Upper lobe of left lung (tissue), 6 donors: ENCODE measurements at regions not wholly inside any gene's neighbourhood (a gene's known extent, or its start where the extent isn't known, plus 50 kb on each side); places are given as distances from the start of the nearest gene placed in this dataset.
A peak's percentile ranks its signal among the peaks of the same experiment; 100 is the strongest.

Experiments
- ATAC-seq, 2 donors: fragments of 200-7000 bp; cut with Tn5 transposase; one replicate each; pipeline ENCODE4 v1.9.1; 2022; ENCODE audit warnings: mild to moderate bottlenecking in 2 of 2, moderate library complexity in 2 of 2; ENCODE audit not compliant: low FRiP score in 2 of 2
- DNase-seq, 2 donors: peaks; one replicate each; pipeline ENCODE4 v3.0.0-alpha.2; 2019 to 2020
- H3K27ac ChIP-seq, 4 donors: fragments of 200-600 bp; sonication (generic); one replicate each; pipeline ENCODE4 v1.5.1; 2016 to 2019
- H3K27me3 ChIP-seq, 4 donors: fragments of 200-600 bp; sonication (generic); one replicate each; pipeline ENCODE4 v1.5.1; 2017 to 2019
- H3K36me3 ChIP-seq, 4 donors: fragments of 200-600 bp; sonication (generic); one replicate each; pipeline ENCODE4 v1.5.1; 2016 to 2019
- H3K4me1 ChIP-seq, 4 donors: fragments of 200-600 bp; sonication (generic); one replicate each; pipeline ENCODE4 v1.5.1; 2018 to 2019
- H3K4me3 ChIP-seq, 4 donors: fragments of 200-600 bp; sonication (generic); one replicate each; pipeline ENCODE4 v1.5.1; 2017 to 2019; ENCODE audit warnings: mild to moderate bottlenecking in 2 of 4, moderate library complexity in 1 of 4
- H3K9me3 ChIP-seq, 4 donors: fragments of 200-600 bp; sonication (generic); one replicate each; pipeline ENCODE4 v1.5.1; 2018 to 2019
- EP300 ChIP-seq, 4 donors: sonication (generic); formaldehyde crosslinking; IDR thresholded peaks; one replicate each; pipeline ENCODE4 v1.5.1; 2017; ENCODE audit warnings: antibody characterized with exemption in 4 of 4, control low read depth in 2 of 4
- POLR2A ChIP-seq, 4 donors: fragments of 450-650 bp; IDR thresholded peaks; one replicate each; pipeline ENCODE4 v1.5.1; 2016 to 2017; ENCODE audit warnings: antibody characterized with exemption in 4 of 4, mild to moderate bottlenecking in 2 of 4
- POLR2AphosphoS5 ChIP-seq, 2 donors: sonication (generic); formaldehyde crosslinking; IDR thresholded peaks; one replicate each; pipeline ENCODE4 v1.5.1; 2017; ENCODE audit warnings: antibody characterized with exemption in 2 of 2
- WGBS, 2 donors: methylation state at CpG; one replicate each; pipeline ENCODE4 v1.1.5; 2017 to 2018; 5-methylcytosine and 5-hydroxymethylcytosine counted together
- TF ChIP-seq, protein P1 (sequence below), 6 experiments: fragments of 450-650 bp in 4 of 6; fragments of 200-600 bp in 2 of 6; sonication (generic) in 2 of 6; IDR thresholded peaks; one replicate each; pipeline ENCODE4 v1.5.1; 2016 to 2019; ENCODE audit warnings: antibody characterized with exemption in 6 of 6
- donor health status: DM: no; HTN: no; CAD: no; lungs with moderate emphysema.
- donor health status: DM: no; HTN: yes; CAD: no; lungs with severe emphysema.

DNA sequence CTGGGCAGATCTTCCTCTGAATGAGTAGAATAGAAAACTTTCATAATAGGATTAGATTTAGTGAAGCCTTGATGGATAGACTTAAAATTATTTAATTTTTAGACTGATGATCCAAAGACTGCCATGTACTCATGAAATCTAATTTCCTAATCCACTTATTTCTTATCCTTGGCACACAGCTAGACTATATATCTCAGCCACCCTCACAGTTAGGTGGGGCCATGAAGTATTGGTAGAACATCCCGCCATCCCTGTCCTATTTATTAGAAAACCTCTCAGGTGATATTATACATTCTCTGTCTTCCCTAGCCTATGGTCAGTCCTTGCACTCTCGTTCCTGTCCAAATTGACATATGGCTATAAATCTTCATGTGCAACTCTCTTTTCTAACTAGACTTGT, 110.9 kb downstream of the FAM170A start:
- Histone ChIP-seq H3K27ac (no peak overlapping the region), H3K4me3 (no peak overlapping the region), H3K4me1 (no peaks in the 10 kb centered on the region), H3K36me3 (no peaks in the 10 kb centered on the region), H3K27me3 (no peaks in the 10 kb centered on the region), H3K9me3 (no peaks in the 10 kb centered on the region)
- ATAC-seq: no peak
- 84 to 87% methylated on average over 2 of the region's 2 CpGs for WGBS, 2 donors
- no peak for TF ChIP-seq POLR2A (IDR thresholded peaks at IDR 0.05)
- no peak for DNase-seq

DNA sequence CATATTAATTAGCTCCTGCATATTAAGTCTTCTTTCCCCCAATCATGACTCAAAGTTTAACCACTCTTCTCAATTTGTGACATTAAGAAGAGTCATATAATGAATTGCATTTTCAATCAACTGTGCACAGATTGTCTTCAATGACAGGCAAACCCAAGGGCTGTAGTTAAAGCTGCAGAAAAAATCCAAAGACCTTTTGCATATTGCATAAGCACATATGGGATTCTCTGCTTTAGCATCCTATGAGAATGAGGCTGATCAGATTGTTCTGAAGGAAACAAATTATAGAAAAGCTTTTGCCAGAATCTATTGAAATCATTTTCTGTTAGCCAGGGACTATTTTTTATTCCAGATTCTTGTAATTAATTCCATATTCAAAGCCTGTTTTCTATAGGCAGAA, 112.3 kb downstream of the FAM170A start:
- TF ChIP-seq EP300 (IDR thresholded peaks at IDR 0.05): no peak
- TF ChIP-seq POLR2A (IDR thresholded peaks at IDR 0.05): no peak
- TF ChIP-seq POLR2AphosphoS5 (IDR thresholded peaks at IDR 0.05): no peak
- TF ChIP-seq, protein P1, sequence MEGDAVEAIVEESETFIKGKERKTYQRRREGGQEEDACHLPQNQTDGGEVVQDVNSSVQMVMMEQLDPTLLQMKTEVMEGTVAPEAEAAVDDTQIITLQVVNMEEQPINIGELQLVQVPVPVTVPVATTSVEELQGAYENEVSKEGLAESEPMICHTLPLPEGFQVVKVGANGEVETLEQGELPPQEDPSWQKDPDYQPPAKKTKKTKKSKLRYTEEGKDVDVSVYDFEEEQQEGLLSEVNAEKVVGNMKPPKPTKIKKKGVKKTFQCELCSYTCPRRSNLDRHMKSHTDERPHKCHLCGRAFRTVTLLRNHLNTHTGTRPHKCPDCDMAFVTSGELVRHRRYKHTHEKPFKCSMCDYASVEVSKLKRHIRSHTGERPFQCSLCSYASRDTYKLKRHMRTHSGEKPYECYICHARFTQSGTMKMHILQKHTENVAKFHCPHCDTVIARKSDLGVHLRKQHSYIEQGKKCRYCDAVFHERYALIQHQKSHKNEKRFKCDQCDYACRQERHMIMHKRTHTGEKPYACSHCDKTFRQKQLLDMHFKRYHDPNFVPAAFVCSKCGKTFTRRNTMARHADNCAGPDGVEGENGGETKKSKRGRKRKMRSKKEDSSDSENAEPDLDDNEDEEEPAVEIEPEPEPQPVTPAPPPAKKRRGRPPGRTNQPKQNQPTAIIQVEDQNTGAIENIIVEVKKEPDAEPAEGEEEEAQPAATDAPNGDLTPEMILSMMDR (IDR thresholded peaks at IDR 0.05): no peak
- no peak overlapping the region for H3K27ac ChIP-seq
- no peak overlapping the region for H3K4me3 ChIP-seq
- DNase-seq: no peak
- H3K9me3 ChIP-seq: no peaks in the 10 kb centered on the region
- H3K27me3 ChIP-seq: no peaks in the 10 kb centered on the region
- no peaks in the 10 kb centered on the region for H3K36me3 ChIP-seq
- no peak for ATAC-seq
- no peaks in the 10 kb centered on the region for H3K4me1 ChIP-seq

DNA sequence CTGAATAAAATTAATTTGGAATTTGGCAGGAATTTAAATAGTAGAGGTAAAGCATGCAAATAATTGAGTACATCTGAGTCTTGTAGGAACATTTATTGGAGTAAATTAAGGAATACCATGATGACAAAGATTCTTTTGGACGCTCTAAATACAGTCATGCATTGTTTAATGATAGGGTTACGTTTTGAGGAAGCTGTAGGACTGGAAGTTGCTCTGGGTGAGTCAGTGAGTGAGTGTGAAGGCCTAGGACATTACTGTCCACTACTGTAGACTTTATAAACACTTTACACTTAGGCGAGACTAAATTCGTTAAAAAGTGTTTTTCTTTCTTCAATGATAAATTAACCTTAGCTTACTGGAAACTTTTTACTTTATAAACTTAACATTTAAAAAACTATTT, 113.0 kb downstream of the FAM170A start:
- H3K9me3 ChIP-seq: no peaks in the 10 kb centered on the region
- TF ChIP-seq POLR2A (IDR thresholded peaks at IDR 0.05) (no peak), EP300 (IDR thresholded peaks at IDR 0.05) (no peak), POLR2AphosphoS5 (IDR thresholded peaks at IDR 0.05) (no peak)
- TF ChIP-seq, protein P1 (IDR thresholded peaks at IDR 0.05): no peak
- H3K27me3 ChIP-seq: no peaks in the 10 kb centered on the region
- 63 to 71% methylated on average over 4 of the region's 4 CpGs for WGBS, 2 donors
- H3K4me1 ChIP-seq: no peaks in the 10 kb centered on the region
- ATAC-seq (no peak), DNase-seq (no peak)
- no peak overlapping the region for H3K4me3 ChIP-seq
- no peaks in the 10 kb centered on the region for H3K36me3 ChIP-seq
- H3K27ac ChIP-seq: no peak overlapping the region

DNA sequence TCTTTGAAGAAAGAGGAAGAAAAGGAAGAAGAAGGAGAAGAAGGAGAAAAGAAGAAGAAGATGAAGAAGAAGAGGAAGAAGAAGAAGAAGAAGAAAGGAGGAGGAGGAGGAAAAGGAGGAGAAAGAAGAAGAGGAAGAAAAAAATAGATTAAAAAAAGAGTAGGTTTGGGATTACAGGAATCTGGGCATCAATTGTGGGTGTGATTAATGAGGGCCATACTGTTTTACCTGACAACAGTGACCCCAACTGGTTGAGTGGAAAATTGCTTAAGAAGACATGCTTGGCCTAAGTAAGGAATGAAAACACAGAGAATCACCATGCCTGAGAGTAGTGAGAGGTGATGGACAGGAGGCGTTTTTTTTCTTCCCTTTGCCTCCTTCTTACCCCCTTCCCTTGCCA, 114.6 kb downstream of the FAM170A start:
- Histone ChIP-seq H3K4me3 (no peak overlapping the region), H3K4me1 (no peaks in the 10 kb centered on the region), H3K27me3 (no peaks in the 10 kb centered on the region), H3K27ac (no peak overlapping the region), H3K36me3 (no peaks in the 10 kb centered on the region), H3K9me3 (no peaks in the 10 kb centered on the region)
- TF ChIP-seq, protein P1 (IDR thresholded peaks at IDR 0.05): peak in 3 of 6 experiments; percentile 13 to 46 (median 17)
- TF ChIP-seq EP300 (IDR thresholded peaks at IDR 0.05) (no peak), POLR2AphosphoS5 (IDR thresholded peaks at IDR 0.05) (no peak)
- DNase-seq: no peak
- 39 to 42% methylated on average over 1 of the region's 1 CpG for WGBS, 2 donors
- ATAC-seq: no peak

DNA sequence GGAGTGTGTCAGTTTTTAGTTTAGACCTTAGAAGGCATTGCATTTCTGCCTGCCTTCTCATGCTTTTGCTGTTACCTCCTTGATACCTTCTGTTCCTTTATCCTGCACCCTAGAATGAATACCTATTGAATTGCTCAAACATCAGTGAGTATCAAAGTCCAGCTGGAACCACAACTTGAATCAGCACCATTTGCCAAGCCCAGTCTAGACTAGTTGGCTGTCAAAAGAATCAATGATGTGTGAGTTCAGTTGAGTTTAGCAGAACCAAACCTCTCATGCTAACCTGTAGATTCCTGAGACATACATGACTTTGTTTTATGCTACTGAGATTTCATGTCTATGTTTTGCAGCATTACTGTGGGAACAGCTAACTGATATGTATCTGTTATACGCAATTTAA, 116.6 kb downstream of the FAM170A start:
- 76 to 93% methylated on average over 1 of the region's 1 CpG for WGBS, 2 donors
- Histone ChIP-seq H3K27me3 (no peaks in the 10 kb centered on the region), H3K4me1 (no peaks in the 10 kb centered on the region), H3K4me3 (no peak overlapping the region), H3K9me3 (no peaks in the 10 kb centered on the region), H3K27ac (no peak overlapping the region), H3K36me3 (no peaks in the 10 kb centered on the region)
- TF ChIP-seq POLR2A (IDR thresholded peaks at IDR 0.05): no peak
- TF ChIP-seq EP300 (IDR thresholded peaks at IDR 0.05): no peak
- TF ChIP-seq, protein P1 (IDR thresholded peaks at IDR 0.05): no peak
- no peak for TF ChIP-seq POLR2AphosphoS5 (IDR thresholded peaks at IDR 0.05)
- ATAC-seq (no peak), DNase-seq (no peak)
